ENCODE measurements at regions not wholly inside any gene's neighbourhood (a gene's known extent, or its start where the extent isn't known, plus 50 kb on each side); places are given as distances from the start of the nearest gene placed in this dataset.
"Not testable (repeated sequence)": the region's sequence is repeated elsewhere in the genome, so short reads cannot be mapped to it uniquely, and the experiment has no call there.

- DNase-seq, result no peak
These were observed 159.2 kb upstream of the ALKAL2 start for GRCh38 chr2:446963-447530.

GRCh38 chr2:446303-446874 lies 158.5 kb upstream of the ALKAL2 start:
- DNase-seq, result no peak

GRCh38 chr2:445896-446295 lies 158.0 kb upstream of the ALKAL2 start:
- no peak for DNase-seq

DNA sequence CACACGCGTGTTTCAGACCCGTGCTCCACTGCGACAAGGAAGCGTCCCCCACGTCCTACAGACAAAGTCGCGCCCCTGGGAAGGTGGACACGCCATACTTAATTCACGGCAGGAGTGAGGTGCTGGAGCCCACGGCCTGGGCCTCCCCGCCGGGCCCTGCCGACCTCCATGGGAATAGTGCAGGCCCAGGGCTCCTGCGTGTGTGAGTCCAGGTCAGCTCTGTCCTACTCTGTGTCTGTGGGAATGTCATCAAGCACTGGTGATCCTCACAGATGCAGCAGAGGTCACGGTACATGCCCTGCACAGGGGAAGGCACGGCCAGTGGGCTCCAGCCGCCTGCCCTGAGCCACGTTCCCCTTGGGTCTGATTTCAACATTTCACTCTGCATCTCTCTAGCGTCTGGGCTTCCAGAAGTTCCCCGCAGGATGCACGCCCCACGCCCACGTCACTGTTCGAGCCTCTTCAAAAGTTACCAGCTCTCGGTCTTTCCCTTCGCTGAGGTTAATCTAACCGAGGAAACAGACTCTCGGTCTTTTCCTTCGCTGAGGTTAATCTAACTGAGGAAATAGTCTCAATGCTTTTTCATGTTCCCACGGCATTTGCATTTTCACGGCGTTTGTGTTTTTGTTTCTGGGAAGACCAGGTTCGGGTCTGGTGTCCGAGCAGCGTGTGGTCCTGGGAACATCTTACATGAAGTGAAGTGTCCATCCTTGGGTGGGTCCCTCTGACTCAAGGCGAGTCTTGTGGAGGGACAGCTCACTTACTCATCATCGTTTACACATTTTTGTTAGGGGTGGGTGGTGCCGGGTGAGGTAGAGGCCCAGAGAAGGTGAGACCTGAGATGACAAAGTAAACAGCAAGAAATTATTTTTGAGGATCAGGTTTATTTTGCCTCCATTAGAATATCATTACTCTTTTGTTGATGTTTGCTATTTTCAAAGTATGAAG lies 157.3 kb upstream of the ALKAL2 start:
- no peak for DNase-seq

DNA sequence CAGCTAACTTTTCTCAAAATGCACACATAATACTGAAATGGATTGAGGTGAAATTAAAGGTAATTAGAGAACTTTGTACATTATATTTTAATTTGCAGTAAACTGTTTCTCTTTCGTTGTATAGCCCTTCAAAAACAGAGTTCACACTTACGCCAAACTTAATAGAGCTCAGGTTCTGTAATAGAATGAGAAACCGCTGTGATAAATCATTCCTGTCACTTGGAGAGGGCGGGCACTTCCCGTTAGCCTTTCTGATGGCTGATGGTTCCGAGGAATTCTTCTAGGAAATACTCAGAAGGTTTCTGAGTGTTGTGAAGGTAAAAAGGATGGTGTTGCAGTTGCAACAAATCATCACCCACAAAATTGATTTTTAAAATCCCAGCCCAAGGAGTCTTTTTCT lies 155.8 kb upstream of the ALKAL2 start:
- no peak for DNase-seq

GRCh38 chr2:443216-443615 lies 155.3 kb upstream of the ALKAL2 start:
- DNase-seq, result no peak

GRCh38 chr2:441258-442022 lies 153.5 kb upstream of the ALKAL2 start:
- no peak for DNase-seq

DNA sequence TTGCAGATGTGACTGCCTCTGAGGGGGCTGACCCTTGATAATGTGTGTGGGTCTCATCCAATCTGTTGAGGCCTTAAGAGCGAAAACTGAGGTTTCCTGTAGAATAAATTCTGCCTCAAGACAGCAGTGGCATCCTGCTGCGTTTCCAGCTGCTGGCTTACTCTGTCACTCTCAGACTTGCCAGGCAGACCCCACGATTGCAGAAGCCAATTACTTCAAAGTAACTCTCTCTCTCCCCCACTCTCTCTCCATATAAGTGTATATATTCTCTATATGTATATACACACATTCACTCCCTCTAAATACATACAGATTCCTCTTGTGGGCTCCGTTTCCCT lies 152.5 kb upstream of the ALKAL2 start:
- no peak for DNase-seq

GRCh38 chr2:439556-440402 lies 151.9 kb upstream of the ALKAL2 start:
- no peak for DNase-seq

DNA sequence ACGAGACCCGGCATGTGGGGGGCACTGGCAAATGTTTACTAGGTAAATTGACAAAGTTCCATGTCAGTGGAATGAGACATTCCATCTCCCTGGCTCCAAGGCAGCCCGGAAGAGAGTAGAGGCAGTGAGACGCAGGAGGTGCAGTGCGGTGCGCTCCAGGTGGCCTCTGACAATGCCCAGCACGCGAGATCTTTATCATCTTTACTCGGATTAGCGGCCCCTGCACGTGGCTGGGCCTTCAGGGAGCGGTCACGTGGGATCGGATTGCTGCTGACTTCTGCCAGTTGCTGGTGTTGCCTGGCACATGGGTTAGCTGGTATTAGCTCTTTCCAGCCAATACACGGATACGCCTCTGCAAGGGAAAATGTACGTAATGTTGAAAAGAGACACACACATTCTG lies 151.2 kb upstream of the ALKAL2 start:
- no peak for DNase-seq

DNA sequence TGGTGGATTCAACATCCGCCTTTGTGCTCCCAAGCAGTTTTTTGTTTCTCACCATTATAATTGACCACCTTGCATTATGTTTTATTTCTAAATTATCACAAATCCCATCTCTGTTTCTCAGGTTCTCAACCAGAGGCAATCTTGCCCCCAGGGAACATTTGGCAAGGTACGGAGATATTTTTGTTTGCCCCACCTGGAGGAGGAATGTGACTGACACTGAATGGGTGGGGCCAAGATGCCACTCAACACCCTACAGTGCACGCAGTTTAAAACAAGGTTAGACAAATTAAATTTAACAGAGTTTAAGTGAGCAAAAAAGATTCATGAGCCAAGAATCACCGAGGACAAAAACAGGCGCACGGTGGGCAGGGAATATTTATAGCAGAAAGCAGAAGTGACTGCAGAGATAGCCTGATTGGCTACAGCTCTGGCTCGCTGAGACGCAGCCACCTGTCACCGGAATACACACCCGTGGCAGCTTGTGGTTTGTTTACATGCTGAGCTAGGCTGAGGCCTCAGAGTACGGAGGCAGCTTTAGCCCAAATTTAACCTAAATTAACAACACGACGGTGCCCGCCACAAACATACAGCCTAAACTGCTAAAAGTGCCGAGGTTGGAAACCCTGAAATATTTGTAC lies 150.0 kb upstream of the ALKAL2 start:
- no peak for DNase-seq

DNA sequence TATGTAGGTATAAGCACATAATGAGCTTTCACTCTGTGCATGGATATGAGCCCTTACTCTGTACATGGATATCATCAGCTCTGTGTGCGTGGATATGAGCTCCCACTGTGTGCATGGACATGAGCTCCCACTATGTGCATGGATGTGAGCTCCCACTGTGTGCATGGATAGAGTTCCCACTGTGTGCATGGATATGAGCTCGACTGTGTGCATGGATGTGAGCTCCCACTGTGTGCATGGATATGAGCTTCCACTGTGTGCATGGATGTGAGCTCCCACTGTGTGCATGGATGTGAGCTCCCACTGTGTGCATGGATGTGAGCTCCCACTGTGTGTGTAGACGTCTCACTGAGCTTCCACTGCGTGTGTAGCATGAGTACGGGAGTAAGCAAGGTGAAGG lies 149.3 kb upstream of the ALKAL2 start:
- no peak for DNase-seq

DNA sequence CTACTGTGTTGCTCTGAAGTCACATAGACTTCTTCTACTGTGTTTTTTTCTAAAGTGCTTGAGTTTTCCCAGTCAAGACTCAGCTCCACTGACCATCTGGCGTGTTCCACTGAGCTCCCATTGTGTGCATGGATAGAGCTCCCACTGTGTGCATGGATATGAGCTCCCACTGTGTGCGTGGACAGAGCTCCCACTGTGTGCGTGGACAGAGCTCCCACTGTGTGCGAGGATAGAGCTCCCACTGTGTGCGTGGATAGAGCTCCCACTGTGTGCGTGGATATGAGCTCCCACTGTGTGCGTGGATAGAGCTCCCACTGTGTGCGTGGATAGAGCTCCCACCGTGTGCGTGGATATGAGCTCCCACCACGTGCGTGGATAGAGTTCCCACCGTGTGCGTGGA lies 148.3 kb upstream of the ALKAL2 start:
- no peak for DNase-seq

- DNase-seq, result no peak
These were observed 146.7 kb upstream of the ALKAL2 start for GRCh38 chr2:434625-435024.

DNA sequence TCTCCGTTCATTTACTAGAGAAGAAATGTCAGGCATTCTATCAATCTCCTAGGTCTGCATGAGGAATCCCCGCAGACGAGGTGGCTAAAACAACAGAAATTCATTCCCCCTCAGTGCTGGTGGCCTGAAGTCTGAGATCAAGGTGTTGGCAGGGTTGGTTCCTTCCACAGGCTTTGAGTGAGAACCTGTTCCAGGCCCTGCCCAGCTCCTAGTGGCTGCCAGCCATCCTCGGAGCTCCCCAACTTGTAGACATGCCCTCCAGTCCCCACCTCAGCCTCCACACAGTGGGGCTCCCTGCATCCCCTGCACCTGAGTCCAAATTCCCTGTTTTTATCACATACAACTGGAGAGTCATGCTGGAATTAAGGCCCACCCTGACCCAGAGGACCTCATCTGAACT lies 145.3 kb upstream of the ALKAL2 start:
- DNase-seq, result no peak

GRCh38 chr2:430291-431040 lies 142.6 kb upstream of the ALKAL2 start:
- DNase-seq, result no peak

- DNase-seq, result no peak
These were observed 141.8 kb upstream of the ALKAL2 start for GRCh38 chr2:429575-430254.

DNA sequence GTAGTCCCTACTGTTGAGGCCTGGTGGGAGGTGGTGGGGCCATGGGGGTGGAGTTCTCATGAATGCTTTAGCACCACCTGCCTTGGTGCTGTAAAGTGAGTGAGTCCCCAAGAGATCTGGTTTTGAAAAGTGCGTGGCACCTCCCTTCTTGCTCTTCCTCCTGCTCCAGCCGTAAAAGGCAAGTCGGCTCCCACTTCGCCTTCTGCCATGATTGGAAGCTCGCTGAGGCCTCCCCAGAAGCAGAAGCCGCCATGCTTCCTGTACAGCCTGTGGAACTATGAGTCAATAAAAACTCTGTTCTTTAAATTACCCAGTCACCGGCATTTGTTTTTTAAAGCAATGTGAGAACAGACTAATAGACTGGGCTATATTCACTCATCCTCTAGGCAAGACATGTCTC lies 141.3 kb upstream of the ALKAL2 start:
- DNase-seq, result no peak

- no peak for DNase-seq
These were observed 140.7 kb upstream of the ALKAL2 start for GRCh38 chr2:428591-428990.

DNA sequence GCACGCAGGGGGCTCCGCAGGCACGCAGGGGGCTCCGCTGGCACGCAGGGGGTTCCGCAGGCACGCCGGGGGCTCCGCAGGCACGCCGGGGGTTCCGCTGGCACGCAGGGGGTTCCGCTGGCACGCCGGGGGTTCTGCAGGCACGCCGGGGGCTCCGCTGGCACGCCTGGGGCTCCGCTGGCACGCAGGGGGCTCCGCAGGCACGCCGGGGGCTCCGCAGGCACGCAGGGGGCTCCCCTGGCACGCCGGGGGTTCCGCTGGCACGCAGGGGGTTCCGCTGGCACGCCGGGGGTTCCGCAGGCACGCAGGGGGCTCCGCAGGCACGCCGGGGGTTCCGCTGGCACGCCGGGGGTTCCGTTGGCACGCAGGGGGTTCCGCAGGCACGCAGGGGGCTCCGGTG lies 138.8 kb upstream of the ALKAL2 start:
- not testable (repeated sequence) for DNase-seq

GRCh38 chr2:425947-426346 lies 138.1 kb upstream of the ALKAL2 start:
- no peak for DNase-seq
